HCT116 (cell line): ENCODE measurements at regions not wholly inside any gene's neighbourhood (a gene's known extent, or its start where the extent isn't known, plus 50 kb on each side); places are given as distances from the start of the nearest gene placed in this dataset.

Source experiments
- ATAC-seq: fragments of 200-7000 bp; cut with Tn5 transposase; 2 replicates; pipeline ENCODE4 v1.9.1; 2020; ENCODE audit warnings: mild to moderate bottlenecking, moderate library complexity
- BruUV-seq: library from RNA; stranded (reverse); fragments of 400-500 nt; replicated peaks from 2 replicates; lab custom pipeline; 2021; lab: Mats Ljungman, UMichigan
- CTCF ChIA-PET: fragments of 300-600 bp; sonication (Branson Sonifier 250); formaldehyde crosslinking; loops from one replicate; lab custom pipeline; 2021; ENCODE audit warnings: antibody characterized with exemption; lab: Charles Lee
- POLR2A ChIA-PET: fragments of 300-600, 350-600 bp; sonication (Branson Sonifier 250); formaldehyde crosslinking; loops from one replicate; lab custom pipeline; 2021; ENCODE audit warnings: antibody characterized with exemption; lab: Charles Lee
- RAD21 ChIA-PET, 2 experiments: fragments of 300-600 bp; sonication (Branson Sonifier 250); formaldehyde crosslinking; loops; one replicate each; lab custom pipeline; 2023; ENCODE audit warnings: low total read pairs in 2 of 2; ENCODE audit not compliant: uncharacterized antibody in 2 of 2, unreplicated experiment in 2 of 2, low non-redundant PET in 1 of 2; lab: Charles Lee
- DNase-seq: peaks from one replicate; pipeline ENCODE4 v3.0.0-alpha.2; 2010; ENCODE audit warnings: low read depth, low spot score
- H2AFZ ChIP-seq: fragments of 200-600 bp; shearing (Covaris generic), sonication (generic); 2 replicates; pipeline ENCODE4 v1.6.1; 2017; ENCODE audit warnings: low read depth, mixed run types, mixed read lengths, antibody characterized with exemption, low read length; ENCODE audit not compliant: poor library complexity, severe bottlenecking
- H3K27ac ChIP-seq: 2 replicates; pipeline ENCODE4 v1.5.1; 2012; ENCODE audit warnings: low read depth, low read length
- H3K27me3 ChIP-seq: fragments of 200-600 bp; sonication (generic); 2 replicates; pipeline ENCODE4 v1.6.1; 2016; ENCODE audit warnings: mixed run types, low read length, mixed read lengths; ENCODE audit not compliant: insufficient read depth
- H3K36me3 ChIP-seq, 2 experiments: fragments of 200-500 bp in 1 of 2; fragments of 200-600 bp in 1 of 2; sonication (Bioruptor generic) in 1 of 2; sonication (generic) in 1 of 2; 2 replicates each; pipeline versions ENCODE4 v1.5.1 to v1.6.1; 2014 to 2016; ENCODE audit warnings: low read length in 2 of 2, inconsistent platforms in 1 of 2, mixed read lengths in 1 of 2, mixed run types in 1 of 2; ENCODE audit not compliant: insufficient read depth in 2 of 2, control insufficient read depth in 1 of 2
- H3K4me1 ChIP-seq, 2 experiments: fragments of 200-600 bp in 1 of 2; sonication (generic) in 1 of 2; 2 replicates each; pipeline versions ENCODE4 v1.5.1 to v1.6.1; 2012 to 2017; ENCODE audit warnings: low read length in 2 of 2, inconsistent platforms in 1 of 2, mild to moderate bottlenecking in 1 of 2, mixed read lengths in 1 of 2, mixed run types in 1 of 2, moderate library complexity in 1 of 2; ENCODE audit not compliant: insufficient read depth in 2 of 2, control insufficient read depth in 1 of 2
- H3K4me2 ChIP-seq: fragments of 200-600 bp; sonication (generic); 2 replicates; pipeline ENCODE4 v1.6.1; 2017; ENCODE audit warnings: mixed run types, low read length, mixed read lengths
- H3K4me3 ChIP-seq, 2 experiments: fragments of 200-600 bp in 1 of 2; sonication (generic) in 1 of 2; replicated peaks in 1 of 2; 2 replicates each; pipeline ENCODE4 v1.5.1; 2011 to 2016; ENCODE audit warnings: low read length in 2 of 2, control low read depth in 1 of 2, low read depth in 1 of 2, mild to moderate bottlenecking in 1 of 2, mixed read lengths in 1 of 2, mixed run types in 1 of 2
- H3K79me2 ChIP-seq: fragments of 200-600 bp; sonication (generic); 2 replicates; pipeline ENCODE4 v1.6.1; 2017; ENCODE audit warnings: mild to moderate bottlenecking, mixed run types, low read length, moderate library complexity, mixed read lengths; ENCODE audit not compliant: insufficient read depth
- H3K9ac ChIP-seq: fragments of 200-600 bp; sonication (generic); 2 replicates; pipeline ENCODE4 v1.6.1; 2016; ENCODE audit warnings: low read length, mixed read lengths
- H3K9me2 ChIP-seq: fragments of 200-600 bp; sonication (generic), shearing (Covaris generic); 2 replicates; pipeline ENCODE4 v1.6.1; 2017; ENCODE audit warnings: mixed run types, mild to moderate bottlenecking, moderate library complexity; ENCODE audit not compliant: insufficient read depth
- H3K9me3 ChIP-seq, 2 experiments: fragments of 200-500 bp in 1 of 2; fragments of 200-600 bp in 1 of 2; sonication (Bioruptor generic) in 1 of 2; sonication (generic) in 1 of 2; 2 replicates each; pipeline ENCODE4 v1.6.1; 2014 to 2017; ENCODE audit warnings: low read length in 2 of 2, mixed read lengths in 2 of 2, inconsistent platforms in 1 of 2, low read depth in 1 of 2, mild to moderate bottlenecking in 1 of 2, mixed run types in 1 of 2, moderate library complexity in 1 of 2; ENCODE audit not compliant: control insufficient read depth in 1 of 2, insufficient read depth in 1 of 2
- H4K20me1 ChIP-seq: fragments of 200-600 bp; sonication (generic), shearing (Covaris generic); 2 replicates; pipeline ENCODE4 v1.6.1; 2017; ENCODE audit warnings: mixed run types, mild to moderate bottlenecking, moderate library complexity; ENCODE audit not compliant: insufficient read depth
- CBX3 ChIP-seq: IDR thresholded peaks from 2 replicates; pipeline ENCODE4 v1.6.1; 2012; ENCODE audit warnings: low read depth
- CEBPB ChIP-seq: IDR thresholded peaks from 2 replicates; pipeline ENCODE4 v1.6.1; 2012; ENCODE audit warnings: low read depth
- ELF1 ChIP-seq: IDR thresholded peaks from 2 replicates; pipeline ENCODE4 v1.6.1; 2012; ENCODE audit warnings: low read depth, borderline replicate concordance
- EZH2 ChIP-seq: fragments of 200-600 bp; sonication (generic); IDR thresholded peaks from 2 replicates; pipeline ENCODE4 v1.6.1; 2017; ENCODE audit warnings: antibody characterized with exemption, mixed run types
- EZH2phosphoT487 ChIP-seq: fragments of 200-600 bp; IDR thresholded peaks from 2 replicates; pipeline ENCODE4 v1.6.1; 2018; ENCODE audit warnings: antibody characterized with exemption, borderline replicate concordance
- SIN3A ChIP-seq: IDR thresholded peaks from 2 replicates; pipeline ENCODE4 v1.6.1; 2012; ENCODE audit warnings: low read depth
- TCF7L2 ChIP-seq: IDR thresholded peaks from 2 replicates; pipeline ENCODE4 v1.7.0; 2011; ENCODE audit warnings: borderline replicate concordance, inconsistent platforms; ENCODE audit not compliant: insufficient read depth, insufficient read length; ENCODE audit errors: extremely low read depth
- intact Hi-C: fragments of 100-400 bp; cut with micrococcal nuclease; formaldehyde crosslinking; loops from 2 replicates; pipeline ENCODE4 v1.10.0; 2022
- TF ChIP-seq, protein P1 (sequence below), 3 experiments: fragments of 200-600 bp in 1 of 3; sonication (generic) in 1 of 3; IDR thresholded peaks in 2 of 3; conservative IDR thresholded peaks in 1 of 3; 2 replicates each; pipeline ENCODE4 v1.5.1; 2012 to 2017; ENCODE audit warnings: low read depth in 2 of 3, low read length in 2 of 3, antibody characterized with exemption in 1 of 3, borderline replicate concordance in 1 of 3, control low read depth in 1 of 3, mild to moderate bottlenecking in 1 of 3, mixed read lengths in 1 of 3, mixed run types in 1 of 3, moderate library complexity in 1 of 3; ENCODE audit not compliant: insufficient read depth in 1 of 3
- TF ChIP-seq, protein P2 (sequence below): IDR thresholded peaks from 2 replicates; pipeline ENCODE4 v1.6.1; 2012

DNA sequence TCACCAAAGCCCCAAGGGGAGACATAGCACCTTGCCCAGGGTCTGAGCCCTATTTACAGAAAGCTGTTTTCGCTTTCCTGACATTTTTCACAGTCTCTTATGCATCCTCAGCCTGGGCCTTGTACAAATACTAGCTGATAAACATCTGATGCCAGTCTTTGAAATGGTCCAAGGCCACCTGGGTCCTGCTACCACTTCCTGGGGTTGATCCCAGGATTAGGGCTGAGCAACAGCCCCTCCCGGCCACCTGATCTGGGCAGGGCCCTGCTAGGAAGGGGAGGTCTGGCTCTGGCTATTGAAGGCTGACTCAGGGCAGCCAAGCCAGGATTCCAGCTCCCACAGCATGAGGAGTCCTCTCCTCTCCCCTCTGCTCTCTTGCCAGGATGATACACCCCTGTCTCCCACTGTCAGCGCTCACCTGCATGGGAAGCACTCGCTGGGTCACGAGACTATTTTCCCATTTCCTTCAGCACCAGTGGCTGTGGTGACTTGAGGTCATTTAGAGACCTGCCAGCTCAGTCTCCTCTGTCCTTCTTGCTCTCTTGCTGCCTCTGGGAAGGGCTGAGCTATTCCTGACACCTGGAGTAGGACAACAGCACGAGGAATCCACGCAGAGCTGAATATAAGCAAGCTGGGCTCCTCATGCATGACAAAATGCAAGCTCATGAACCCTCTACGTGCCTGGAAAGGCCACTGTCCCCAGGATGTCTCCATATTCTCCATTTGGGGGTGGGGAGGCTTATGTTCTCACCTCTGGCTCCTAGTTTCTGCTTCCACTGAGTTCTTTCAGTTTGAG, 53.0 kb upstream of the LGALSL start:
- no TSS peak for BruUV-seq
- no peak overlapping the region for H2AFZ ChIP-seq
- H3K9me3 ChIP-seq = no peaks in the 10 kb centered on the region
- ChIA-PET CTCF (no interaction called here), RAD21 (no interaction called here), POLR2A (interaction anchor here (0.6 kb wide), 1 partner anchor 40 kb away, joined by 3 read pairs; no protein-coding TSS in a partner anchor)
- ATAC-seq (peak; percentile 45), DNase-seq (no peak)
- no peak overlapping the region for H3K9ac ChIP-seq
- no peak overlapping the region for H3K4me3 ChIP-seq
- no peaks in the 10 kb centered on the region for H4K20me1 ChIP-seq
- H3K4me1 ChIP-seq = peaks cover 21 to 38% of the 10 kb centered on the region in 2 experiments; a peak in 3 of 4 replicates
- H3K27me3 ChIP-seq = no peaks in the 10 kb centered on the region
- H3K79me2 ChIP-seq = no peaks in the 10 kb centered on the region
- intact Hi-C loops = no loop called here
- H3K27ac ChIP-seq = no peak overlapping the region
- no peak for TF ChIP-seq CBX3
- TF ChIP-seq EZH2phosphoT487 = no peak
- no peak for TF ChIP-seq SIN3A
- no peak for TF ChIP-seq EZH2
- TF ChIP-seq ELF1 = no peak
- no peak for TF ChIP-seq TCF7L2
- TF ChIP-seq, protein P1, sequence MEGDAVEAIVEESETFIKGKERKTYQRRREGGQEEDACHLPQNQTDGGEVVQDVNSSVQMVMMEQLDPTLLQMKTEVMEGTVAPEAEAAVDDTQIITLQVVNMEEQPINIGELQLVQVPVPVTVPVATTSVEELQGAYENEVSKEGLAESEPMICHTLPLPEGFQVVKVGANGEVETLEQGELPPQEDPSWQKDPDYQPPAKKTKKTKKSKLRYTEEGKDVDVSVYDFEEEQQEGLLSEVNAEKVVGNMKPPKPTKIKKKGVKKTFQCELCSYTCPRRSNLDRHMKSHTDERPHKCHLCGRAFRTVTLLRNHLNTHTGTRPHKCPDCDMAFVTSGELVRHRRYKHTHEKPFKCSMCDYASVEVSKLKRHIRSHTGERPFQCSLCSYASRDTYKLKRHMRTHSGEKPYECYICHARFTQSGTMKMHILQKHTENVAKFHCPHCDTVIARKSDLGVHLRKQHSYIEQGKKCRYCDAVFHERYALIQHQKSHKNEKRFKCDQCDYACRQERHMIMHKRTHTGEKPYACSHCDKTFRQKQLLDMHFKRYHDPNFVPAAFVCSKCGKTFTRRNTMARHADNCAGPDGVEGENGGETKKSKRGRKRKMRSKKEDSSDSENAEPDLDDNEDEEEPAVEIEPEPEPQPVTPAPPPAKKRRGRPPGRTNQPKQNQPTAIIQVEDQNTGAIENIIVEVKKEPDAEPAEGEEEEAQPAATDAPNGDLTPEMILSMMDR (IDR thresholded peaks at IDR 0.05 in 2 of 3, conservative IDR thresholded peaks at IDR 0.05 in 1 of 3; ENCODE audit: borderline replicate concordance in 1 of 3, insufficient read depth in 1 of 3, low read depth in 2 of 3, low read length in 2 of 3) = no peak
- TF ChIP-seq, protein P2, sequence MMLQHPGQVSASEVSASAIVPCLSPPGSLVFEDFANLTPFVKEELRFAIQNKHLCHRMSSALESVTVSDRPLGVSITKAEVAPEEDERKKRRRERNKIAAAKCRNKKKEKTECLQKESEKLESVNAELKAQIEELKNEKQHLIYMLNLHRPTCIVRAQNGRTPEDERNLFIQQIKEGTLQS = no peak
- TF ChIP-seq CEBPB = no peak
- TF ChIP-seq, all 23 proteins: peak for 0
- Histone ChIP-seq H3K9me2 (no peaks in the 10 kb centered on the region), H3K4me2 (peak overlapping the region; percentile 4), H3K36me3 (no peaks in the 10 kb centered on the region)
